ENCODE measurements at regions not wholly inside any gene's neighbourhood (a gene's known extent, or its start where the extent isn't known, plus 50 kb on each side); places are given as distances from the start of the nearest gene placed in this dataset.
"Not testable (repeated sequence)": the region's sequence is repeated elsewhere in the genome, so short reads cannot be mapped to it uniquely, and the experiment has no call there.

DNA sequence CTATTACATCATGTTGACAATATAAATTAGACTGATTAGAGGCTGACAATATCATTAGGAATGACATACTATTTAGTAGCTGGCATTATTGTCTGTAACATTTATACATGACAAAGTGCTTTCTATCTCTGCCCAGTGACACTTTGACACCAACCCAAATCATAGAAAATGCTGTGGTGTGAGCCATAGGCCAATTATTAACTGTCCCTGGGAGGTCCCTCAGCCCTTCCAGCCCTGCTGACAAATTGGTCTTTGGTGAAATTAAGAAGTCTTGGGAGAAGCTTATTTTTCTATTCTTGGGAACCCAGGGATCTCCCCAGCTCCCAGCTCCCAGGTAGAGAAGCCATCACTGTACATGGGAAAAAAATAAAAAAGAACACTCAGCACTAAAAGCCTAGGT lies 179.6 kb downstream of the AIPL1 start:
- no peak for DNase-seq (ENCODE audit: low spot score)

DNA sequence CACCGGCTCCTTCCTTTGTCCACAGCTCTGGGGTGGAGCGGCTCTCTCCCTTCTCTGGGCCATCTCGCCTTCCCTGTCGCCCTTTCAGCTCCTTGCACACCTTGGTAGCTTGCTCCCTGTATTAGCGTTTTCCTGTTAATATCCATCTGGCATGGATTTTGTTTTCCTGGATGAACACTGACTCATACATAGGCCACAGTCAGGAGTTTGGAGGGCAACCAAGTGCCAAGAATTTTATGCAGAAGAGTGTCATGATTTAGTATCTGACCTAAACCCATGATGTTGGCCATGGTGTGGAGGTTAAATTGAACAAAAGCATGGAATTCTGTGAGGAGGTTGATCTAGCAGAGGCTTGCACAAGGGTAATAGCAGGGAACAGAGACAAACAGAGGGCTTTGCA lies 180.9 kb downstream of the AIPL1 start:
- DNase-seq (ENCODE audit: low spot score) = no peak

DNA sequence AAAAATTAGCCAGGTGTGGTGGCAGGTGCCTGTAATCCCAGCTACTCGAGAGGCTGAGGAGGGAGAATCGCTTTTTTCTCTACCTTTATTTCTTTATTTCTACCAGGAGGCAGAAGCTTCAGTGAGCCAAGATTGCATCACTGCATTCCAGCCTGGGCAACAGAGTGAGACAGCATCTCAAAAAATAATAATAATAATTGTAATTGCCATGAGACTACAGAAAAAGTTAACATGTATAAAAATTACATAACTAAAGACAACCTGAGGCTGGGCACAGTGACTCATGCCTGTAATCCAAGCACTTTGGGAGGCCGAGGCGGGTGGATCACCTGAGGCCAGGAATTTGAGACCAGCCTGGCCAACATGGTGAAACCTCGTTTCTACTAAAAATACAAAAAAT lies 181.5 kb downstream of the WSCD1 start:
- not testable (repeated sequence) for DNase-seq (ENCODE audit: low spot score)

DNA sequence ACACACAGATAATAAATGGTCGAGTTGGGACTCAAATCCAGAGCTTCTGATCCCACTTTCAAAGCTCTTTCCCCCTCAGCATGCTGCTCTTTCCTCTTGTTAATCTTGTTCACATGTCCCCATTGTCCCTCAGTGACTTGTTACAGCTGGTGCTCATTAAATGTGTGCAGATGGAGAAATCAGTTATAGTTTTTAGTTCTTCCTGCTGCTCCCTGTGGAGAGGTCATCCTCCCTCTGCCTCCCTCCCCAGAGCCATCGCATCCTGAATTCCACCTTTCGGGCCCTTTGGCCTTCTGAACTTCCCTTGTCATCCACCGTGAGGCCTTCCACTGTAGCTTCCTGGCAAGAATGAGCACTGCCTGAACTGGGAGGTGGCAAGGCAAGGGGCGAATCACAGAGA lies 179.6 kb downstream of the WSCD1 start:
- DNase-seq (ENCODE audit: low spot score) = no peak

DNA sequence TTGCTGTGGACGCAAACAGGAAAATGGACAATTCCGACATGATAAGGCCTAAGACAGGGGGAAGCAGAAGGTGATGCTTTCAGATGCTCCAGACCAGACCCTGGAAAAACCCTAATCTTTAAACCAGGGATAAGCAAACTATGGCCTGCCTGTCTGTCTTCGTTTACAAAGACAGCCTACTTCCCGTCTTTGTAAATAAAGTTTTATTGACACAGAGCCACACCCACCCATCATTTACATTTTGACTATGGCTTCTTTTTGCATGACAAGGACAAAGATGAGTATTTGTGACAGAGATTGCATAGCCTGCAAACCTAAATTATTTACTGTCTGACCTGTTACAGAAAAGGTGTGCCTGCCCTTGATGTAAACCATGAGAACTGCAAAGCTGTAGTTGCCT lies 177.9 kb downstream of the WSCD1 start:
- DNase-seq (ENCODE audit: low spot score) = no peak

DNA sequence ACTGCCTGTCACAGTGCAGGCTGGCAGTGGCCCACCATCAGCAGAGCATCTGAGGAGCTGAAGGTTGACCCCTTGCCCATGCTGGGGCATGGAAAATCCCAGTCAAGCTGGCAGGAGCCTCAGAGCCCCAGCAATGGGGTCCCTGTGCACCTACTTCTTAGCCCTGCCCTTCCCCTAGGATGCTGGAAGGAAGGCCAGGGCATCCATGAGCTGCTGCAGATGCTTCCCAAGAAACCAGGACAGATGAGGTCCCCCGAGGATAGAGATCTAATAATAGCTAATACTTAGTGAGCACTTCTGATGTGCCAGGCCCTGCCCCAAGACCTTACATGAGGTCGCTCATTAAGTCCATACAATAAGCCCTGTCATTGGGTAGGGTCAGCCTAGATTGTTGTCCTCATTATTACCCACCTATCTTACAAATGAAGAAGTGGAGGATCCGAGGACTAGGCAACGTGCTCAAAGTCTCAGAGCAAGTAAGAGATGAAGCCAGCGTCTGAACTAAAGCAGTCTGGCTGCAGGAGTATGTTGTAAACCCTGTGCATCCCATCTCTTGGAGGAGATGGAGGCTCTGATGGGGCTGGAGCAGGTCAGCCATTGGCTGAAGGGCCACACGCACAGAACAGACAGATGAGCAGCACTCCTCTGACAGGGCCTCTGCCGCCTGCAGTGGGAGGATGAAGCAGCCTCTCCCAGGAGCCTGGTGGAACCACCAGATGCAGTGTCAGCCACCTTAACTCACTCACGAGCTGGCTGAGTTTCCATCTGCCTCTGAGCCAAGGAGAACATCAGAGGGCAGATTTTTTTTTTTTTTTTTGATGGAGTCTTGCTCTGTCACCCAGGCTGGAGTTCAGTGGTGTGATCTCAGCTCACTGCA lies 175.4 kb downstream of the WSCD1 start:
- no peak for DNase-seq (ENCODE audit: low spot score)

DNA sequence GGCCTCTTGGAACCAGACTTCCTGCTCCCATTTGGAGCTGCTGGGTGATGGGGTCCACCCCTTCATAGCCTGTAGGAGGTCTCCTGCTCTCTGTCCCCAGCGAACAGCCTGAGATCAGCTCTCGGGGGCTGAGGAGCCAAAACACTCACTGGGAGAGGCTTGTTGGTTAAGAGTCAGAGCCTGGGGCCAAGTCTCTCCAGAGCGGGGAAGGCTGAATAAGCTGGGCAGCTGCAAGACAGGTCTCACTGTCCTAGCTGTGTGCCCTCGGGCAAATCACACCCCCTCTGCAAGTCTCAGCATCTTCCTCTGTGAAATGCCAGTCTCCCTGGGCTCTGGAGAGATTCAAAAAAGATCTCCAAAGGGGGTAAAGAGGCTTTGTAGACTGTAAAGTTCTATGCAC lies 174.6 kb downstream of the WSCD1 start:
- DNase-seq (ENCODE audit: low spot score) = no peak

- no peak for DNase-seq (ENCODE audit: low spot score)
Observed at GRCh38 chr17:6244253-6244652, 174.1 kb downstream of the WSCD1 start.

DNA sequence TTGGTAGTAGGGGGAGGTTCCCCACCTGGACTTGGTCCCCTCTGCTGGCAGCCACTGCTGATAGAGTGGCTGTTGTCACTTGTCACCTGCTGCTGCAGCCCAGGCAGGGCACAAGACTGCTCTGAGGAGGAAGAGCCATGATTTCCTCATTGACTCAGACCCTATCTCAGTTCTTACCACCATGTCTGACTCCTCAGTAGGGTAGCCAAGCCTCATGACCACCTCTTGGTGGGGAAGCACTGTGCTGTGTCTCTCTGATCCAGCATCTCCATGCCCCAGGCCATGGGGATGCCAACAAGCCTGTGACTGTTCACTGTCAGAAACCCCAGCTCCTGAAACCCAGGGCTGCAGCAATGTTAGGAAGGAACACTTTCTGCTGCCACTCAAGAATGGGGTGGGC lies 173.0 kb downstream of the WSCD1 start:
- DNase-seq (ENCODE audit: low spot score) = no peak

DNA sequence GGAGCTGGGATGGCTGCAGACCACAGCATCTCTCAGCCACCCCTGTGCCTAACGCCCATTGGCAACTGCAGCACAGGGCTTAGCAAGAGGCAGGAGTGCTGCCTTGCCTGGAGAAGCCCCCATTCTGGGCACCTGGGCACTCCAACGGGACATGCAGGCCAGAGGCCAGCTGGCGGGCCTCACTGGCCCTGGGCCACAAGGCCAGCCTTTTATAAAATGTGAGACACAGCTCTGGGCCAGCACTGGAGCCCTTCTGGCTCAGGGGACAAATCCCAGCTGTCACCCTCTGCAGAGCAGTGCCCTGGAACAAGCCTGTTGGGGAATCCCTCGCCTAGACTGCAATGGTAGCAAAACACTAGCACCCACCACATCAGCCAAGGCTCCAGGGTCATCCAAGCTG lies 171.8 kb downstream of the WSCD1 start:
- DNase-seq (ENCODE audit: low spot score) = no peak

DNA sequence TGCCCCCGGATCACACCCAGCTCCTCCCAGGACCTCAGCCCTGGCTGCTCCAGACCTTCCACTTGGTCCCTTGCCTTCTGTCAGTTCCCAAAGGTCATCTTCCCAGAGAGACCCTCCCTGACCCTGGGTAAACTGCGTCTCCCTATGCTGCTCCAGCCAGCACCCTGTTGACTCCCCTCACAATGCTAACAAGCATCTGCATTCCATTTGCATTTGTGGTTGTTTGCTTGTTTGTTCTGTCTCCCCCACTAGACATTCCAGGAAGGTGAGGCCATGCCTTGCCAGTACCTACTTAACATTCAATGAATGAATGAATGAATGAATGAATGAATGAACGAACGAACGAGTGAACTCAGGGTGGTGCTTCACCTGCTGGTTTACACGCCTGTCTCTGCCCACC lies 171.2 kb downstream of the WSCD1 start:
- no peak for DNase-seq (ENCODE audit: low spot score)

- no peak for DNase-seq (ENCODE audit: low spot score)
Observed at GRCh38 chr17:6240601-6241000, 170.4 kb downstream of the WSCD1 start.

DNA sequence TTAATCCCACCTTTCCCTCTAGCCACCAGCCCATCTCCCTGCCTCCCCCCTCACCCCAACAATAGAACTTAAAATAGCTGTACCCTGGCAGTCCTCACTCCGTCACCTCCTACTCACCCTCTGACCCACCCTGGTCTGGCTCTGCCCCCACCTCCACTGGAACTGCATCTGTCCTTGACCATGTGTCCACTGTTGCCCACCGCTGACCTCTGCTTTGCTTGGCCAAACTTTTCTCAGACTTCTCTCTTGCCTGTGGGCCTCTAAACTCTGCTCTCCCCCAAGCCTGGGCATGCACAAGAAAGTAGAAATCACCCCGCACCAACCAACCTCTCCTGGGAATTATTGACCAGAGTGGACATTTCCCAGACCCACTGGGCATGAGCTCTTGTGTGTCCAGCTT lies 169.8 kb downstream of the WSCD1 start:
- DNase-seq (ENCODE audit: low spot score) = no peak

DNA sequence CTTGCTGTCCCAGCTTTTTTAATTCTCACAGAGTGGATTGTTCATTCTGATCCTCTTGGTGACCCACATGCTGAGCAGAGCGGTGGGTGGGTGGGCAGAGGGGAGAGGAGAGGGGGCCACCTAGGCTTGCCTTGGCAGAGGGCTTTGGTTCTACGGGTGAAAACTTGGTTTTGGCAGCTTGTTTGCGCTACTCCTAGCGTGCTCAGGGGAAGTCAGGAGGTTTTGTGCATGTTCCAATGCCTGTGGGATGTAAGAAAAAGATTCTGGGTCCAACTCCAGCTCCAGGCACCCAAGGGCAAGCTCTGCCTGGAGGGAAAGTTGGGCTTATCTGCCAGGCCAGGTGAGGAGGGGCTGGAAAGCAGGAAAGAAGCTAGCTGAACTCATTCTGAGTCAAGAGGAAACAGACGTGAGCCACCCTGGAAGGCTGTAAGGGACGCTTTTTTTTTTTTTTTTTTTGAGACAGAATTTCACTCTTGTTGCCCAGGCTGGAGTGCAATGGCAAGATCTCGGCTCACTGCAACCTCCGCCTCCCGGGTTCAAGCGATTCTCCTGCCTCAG lies 169.1 kb downstream of the WSCD1 start:
- DNase-seq (ENCODE audit: low spot score) = no peak

GRCh38 chr17:6233856-6234255 lies 163.7 kb downstream of the WSCD1 start:
- DNase-seq (ENCODE audit: low spot score) = no peak

DNA sequence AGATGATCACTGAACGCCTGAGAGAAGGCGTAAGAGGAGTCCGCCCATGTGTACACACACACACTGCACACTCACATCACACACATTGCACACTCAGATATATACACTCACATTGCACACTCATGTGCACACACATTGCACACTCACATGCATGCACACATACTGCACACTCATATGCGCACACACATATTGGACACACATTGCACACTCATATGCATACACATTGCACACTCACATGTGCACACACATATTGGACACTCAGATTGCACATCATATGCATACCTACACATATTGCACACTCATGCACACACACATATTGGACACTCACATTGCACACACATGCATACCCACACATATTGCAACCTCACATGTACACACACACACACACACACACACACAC lies 163.2 kb downstream of the WSCD1 start:
- DNase-seq (ENCODE audit: low spot score) = no peak

DNA sequence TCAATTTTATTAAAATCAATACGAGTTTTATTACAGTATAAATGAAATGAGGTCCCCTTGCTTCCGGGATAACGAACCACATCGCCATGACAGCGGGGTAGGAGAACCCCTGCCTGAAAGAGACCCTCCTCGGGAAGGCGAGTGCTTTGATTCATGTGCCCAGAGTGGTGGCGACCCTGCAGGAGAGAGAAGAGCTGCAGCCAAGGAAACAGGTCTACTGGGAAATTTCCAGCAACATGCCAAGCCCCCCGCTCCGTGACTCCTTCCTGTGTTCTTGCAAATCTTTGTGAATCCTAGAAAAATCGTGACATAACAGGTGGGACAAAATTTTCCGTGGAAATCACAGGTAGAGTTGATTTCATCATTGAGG lies 162.5 kb downstream of the WSCD1 start:
- DNase-seq (ENCODE audit: low spot score) = no peak

DNA sequence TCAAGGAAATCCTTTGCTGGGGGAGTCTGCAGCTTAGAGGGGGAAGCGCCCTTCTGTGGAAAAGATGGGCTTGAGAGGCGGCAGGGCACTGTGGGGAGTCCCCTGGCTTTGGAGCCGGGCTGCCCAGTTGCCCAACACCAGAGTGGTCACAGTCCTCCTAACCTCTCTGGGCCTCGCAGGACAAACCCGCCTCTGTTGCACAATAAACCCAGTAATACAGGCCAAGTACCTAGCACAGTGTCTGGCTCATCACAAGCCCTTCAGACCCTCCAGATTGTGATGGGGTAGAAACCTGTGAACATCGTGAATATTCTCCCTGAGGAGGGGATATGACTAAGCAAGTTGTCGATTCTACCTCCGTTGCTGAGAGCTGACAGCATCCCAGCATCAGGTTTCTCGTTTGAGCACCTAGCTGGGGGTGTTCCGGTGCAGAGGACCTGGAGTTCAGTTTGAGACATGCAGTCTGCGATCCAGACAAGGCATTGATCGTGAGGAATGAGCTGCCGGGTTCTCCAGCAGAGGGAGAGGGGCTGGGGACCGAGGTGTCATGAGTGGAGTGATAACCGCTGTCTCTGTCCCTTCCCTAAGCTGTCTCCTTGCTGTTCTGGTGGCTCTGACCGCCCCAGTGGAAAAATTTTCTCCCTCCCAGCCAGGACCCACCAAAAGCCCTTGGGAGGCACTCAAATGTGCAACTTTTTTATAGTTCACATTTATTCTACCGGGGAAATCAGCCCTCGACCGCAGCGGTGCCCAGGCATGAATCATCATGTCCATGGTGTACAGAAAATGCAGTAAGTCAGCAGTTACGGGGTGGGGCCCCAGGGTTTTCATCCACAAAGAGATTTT lies 161.9 kb downstream of the WSCD1 start:
- no peak for DNase-seq (ENCODE audit: low spot score)

- DNase-seq (ENCODE audit: low spot score) = no peak
Observed at GRCh38 chr17:6231465-6231864, 161.3 kb downstream of the WSCD1 start.

DNA sequence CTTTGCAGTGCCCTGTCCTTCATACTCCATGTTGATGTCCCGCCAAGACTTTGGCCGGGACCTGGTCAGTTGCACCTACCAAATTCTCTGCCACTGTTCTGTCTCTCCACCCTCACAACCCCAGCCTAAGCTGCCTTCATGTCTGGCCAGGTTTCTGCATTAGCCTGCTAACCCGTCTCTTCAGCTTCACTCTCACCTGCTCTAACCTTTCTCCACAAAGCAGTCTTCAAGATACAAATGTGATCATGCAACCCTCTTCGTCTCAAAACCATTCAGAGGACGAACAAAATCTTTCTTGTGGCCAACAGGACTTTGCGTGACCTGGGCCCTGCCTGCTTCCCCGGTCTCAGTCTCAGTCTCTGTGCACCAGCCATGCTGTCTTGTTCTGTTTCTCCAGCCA lies 148.2 kb downstream of the WSCD1 start:
- no peak for DNase-seq (ENCODE audit: low spot score)

- DNase-seq (ENCODE audit: low spot score) = no peak
Observed at GRCh38 chr17:6215071-6216035, 145.2 kb downstream of the WSCD1 start.

DNA sequence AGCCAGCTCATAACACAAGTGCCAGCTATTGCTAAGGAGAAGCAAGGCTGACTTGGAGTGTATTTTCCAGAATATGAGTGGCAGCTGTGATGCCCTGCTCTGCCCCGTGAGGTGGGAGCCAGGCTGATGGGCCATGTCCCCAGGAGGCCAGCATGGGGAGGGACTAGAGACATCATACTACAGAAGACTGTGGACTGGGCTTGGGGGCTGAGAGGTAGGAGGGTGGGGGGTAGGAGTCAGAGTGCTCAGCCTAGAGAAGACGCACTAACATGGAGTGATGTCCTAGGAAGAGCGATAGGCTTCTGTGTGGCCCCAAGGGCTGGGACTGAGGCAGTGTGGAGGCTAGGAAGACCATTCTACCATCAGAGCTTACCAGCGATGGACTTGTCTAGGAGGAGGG lies 143.7 kb downstream of the WSCD1 start:
- no peak for DNase-seq (ENCODE audit: low spot score)

All from GM03348 (cell line).